Gastroesophageal sphincter (tissue), 4 donors: ENCODE measurements at regions not wholly inside any gene's neighbourhood (a gene's known extent, or its start where the extent isn't known, plus 50 kb on each side); places are given as distances from the start of the nearest gene placed in this dataset.

Experiments used
- ATAC-seq: fragments of 150-250 bp; one replicate; pipeline ENCODE4 v1.9.1; 2016; ENCODE audit warnings: mild to moderate bottlenecking, moderate library complexity
- H3K27ac ChIP-seq, 4 donors: fragments of 200-600 bp; sonication (generic) in 3 of 4; 1 replicate in 3 of 4; 2 replicates in 1 of 4; pipeline ENCODE4 v1.5.1; 2016 to 2019
- H3K27me3 ChIP-seq: fragments of 200-600 bp; sonication (generic); one replicate; pipeline ENCODE4 v1.5.1; 2019
- H3K36me3 ChIP-seq, 2 donors: fragments of 200-600 bp; sonication (generic); one replicate each; pipeline ENCODE4 v1.5.1; 2019; ENCODE audit warnings: control low read depth in 1 of 2
- H3K4me1 ChIP-seq, 3 donors: fragments of 200-600 bp; sonication (generic); 1 replicate in 2 of 3; 2 replicates in 1 of 3; pipeline ENCODE4 v1.5.1; 2016 to 2019; ENCODE audit warnings: control low read depth in 2 of 3
- H3K4me3 ChIP-seq, 2 donors: fragments of 200-600 bp; sonication (generic); one replicate each; pipeline ENCODE4 v1.5.1; 2019; ENCODE audit warnings: mild to moderate bottlenecking in 1 of 2, moderate library complexity in 1 of 2
- H3K9me3 ChIP-seq, 3 donors: fragments of 200-600 bp; sonication (generic); one replicate each; pipeline ENCODE4 v1.5.1; 2017 to 2019; ENCODE audit warnings: control low read depth in 2 of 3
- EP300 ChIP-seq: sonication (generic); formaldehyde crosslinking; IDR thresholded peaks from one replicate; pipeline ENCODE4 v1.6.1; 2017; ENCODE audit warnings: antibody characterized with exemption, mild to moderate bottlenecking
- POLR2A ChIP-seq, 2 donors: fragments of 450-650 bp; IDR thresholded peaks; one replicate each; pipeline ENCODE4 v1.6.1; 2017; ENCODE audit warnings: antibody characterized with exemption in 2 of 2, mild to moderate bottlenecking in 2 of 2, moderate library complexity in 1 of 2
- POLR2AphosphoS5 ChIP-seq: sonication (generic); formaldehyde crosslinking; IDR thresholded peaks from one replicate; pipeline ENCODE4 v1.6.1; 2017; ENCODE audit warnings: antibody characterized with exemption
- WGBS, 2 donors: methylation state at CpG; one replicate each; pipeline ENCODE4 v1.1.5; 2018; ENCODE audit warnings: low coverage in 1 of 2; 5-methylcytosine and 5-hydroxymethylcytosine counted together
- TF ChIP-seq, protein P1 (sequence below), 4 experiments: fragments of 200-600 bp in 2 of 4; fragments of 450-650 bp in 2 of 4; sonication (generic) in 1 of 4; IDR thresholded peaks; one replicate each; pipeline ENCODE4 v1.5.1; 2017 to 2019; ENCODE audit warnings: antibody characterized with exemption in 4 of 4, mild to moderate bottlenecking in 2 of 4, moderate library complexity in 2 of 4

DNA sequence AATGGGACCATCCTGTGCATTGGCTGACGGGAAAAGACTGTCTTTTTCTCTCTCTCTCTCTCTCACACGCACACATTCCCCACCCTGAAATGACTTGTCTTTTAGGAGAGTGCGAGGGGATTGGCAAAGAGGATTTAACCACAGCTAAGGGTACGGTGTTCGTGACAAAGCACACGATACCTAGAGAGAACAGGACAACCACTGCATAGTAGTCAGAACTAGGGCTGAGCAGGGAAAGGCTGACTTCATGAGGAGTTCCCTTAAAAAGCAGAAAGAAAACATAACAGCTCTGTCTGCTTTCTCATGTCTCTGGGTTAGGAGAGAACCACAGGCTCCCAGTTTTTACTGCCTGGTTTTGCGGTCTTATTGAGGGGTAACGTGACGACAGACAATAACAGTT is 742.8 kb upstream of the SOX9 start:
- no peaks in the 10 kb centered on the region for H3K36me3 ChIP-seq
- H3K27me3 ChIP-seq, result no peaks in the 10 kb centered on the region
- H3K9me3 ChIP-seq, result peaks cover 0 to 6% (median 0%) of the 10 kb centered on the region in 3 donors
- H3K4me1 ChIP-seq, result no peaks in the 10 kb centered on the region
- no peak for ATAC-seq
- H3K27ac ChIP-seq, result no peak overlapping the region
- TF ChIP-seq, protein P1, sequence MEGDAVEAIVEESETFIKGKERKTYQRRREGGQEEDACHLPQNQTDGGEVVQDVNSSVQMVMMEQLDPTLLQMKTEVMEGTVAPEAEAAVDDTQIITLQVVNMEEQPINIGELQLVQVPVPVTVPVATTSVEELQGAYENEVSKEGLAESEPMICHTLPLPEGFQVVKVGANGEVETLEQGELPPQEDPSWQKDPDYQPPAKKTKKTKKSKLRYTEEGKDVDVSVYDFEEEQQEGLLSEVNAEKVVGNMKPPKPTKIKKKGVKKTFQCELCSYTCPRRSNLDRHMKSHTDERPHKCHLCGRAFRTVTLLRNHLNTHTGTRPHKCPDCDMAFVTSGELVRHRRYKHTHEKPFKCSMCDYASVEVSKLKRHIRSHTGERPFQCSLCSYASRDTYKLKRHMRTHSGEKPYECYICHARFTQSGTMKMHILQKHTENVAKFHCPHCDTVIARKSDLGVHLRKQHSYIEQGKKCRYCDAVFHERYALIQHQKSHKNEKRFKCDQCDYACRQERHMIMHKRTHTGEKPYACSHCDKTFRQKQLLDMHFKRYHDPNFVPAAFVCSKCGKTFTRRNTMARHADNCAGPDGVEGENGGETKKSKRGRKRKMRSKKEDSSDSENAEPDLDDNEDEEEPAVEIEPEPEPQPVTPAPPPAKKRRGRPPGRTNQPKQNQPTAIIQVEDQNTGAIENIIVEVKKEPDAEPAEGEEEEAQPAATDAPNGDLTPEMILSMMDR (IDR thresholded peaks at IDR 0.05), result no peak
- TF ChIP-seq POLR2A (IDR thresholded peaks at IDR 0.05) (no peak), EP300 (no peak), POLR2AphosphoS5 (no peak)
- 81 to 96% methylated on average over 7 to 9 of the region's 9 CpGs for WGBS, 2 donors
- H3K4me3 ChIP-seq, result no peak overlapping the region

DNA sequence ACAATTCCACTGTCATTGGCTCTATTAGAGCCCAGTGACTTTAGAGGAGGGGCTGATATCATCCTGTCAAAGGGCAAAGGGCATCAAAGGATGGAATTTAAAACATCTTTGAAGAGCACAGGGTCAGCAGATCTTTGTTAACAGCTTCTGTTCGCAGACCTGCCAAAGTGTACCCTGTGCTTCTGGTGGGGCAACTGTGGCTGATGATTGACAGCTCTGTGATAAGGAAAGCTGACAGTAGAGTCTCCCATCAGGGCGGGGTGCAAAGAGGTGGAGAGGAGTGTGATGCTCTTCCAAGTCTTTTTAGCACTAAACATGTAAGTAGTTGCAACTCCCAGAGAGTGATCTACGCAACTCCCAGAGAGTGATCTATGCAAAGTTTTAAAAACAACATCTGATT is 742.1 kb upstream of the SOX9 start:
- 58% methylated on average over 3 of the region's 3 CpGs; no CpG with 5 or more reads in 1 of the 2 donors for WGBS, 2 donors
- TF ChIP-seq POLR2A (IDR thresholded peaks at IDR 0.05) (no peak), POLR2AphosphoS5 (no peak), EP300 (no peak)
- TF ChIP-seq, protein P1 (IDR thresholded peaks at IDR 0.05), result no peak
- no peak for ATAC-seq

DNA sequence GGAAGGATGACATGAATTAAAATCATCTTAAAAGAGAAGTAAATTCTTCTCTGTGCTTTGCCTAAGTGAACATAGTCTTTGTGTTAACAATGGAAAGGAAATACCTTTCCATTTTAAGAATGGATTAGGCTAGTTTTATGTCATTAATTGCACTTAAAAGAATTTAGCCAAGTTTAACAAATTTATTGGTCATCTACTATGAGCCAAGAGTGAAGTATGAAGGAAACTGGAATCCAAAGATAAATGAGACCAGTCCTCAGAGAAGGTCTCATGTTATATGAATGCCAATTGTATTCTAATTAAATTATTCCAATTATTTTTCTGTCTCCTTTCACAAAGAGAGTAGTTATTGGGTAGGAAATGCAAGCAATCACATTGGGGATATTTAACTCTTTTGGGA is 741.3 kb upstream of the SOX9 start:
- H3K27ac ChIP-seq, result no peak overlapping the region
- TF ChIP-seq, protein P1 (IDR thresholded peaks at IDR 0.05), result no peak
- TF ChIP-seq POLR2A (IDR thresholded peaks at IDR 0.05) (no peak), EP300 (no peak)
- no peak overlapping the region for H3K4me3 ChIP-seq
- H3K9me3 ChIP-seq, result peaks cover 0 to 6% (median 0%) of the 10 kb centered on the region in 3 donors
- H3K27me3 ChIP-seq, result no peaks in the 10 kb centered on the region
- no peaks in the 10 kb centered on the region for H3K4me1 ChIP-seq
- ATAC-seq, result no peak
- H3K36me3 ChIP-seq, result no peaks in the 10 kb centered on the region

More for the DNA sequence above, 742.1 kb upstream of the SOX9 start:
- H3K9me3 ChIP-seq, result peaks cover 0 to 6% (median 0%) of the 10 kb centered on the region in 3 donors
- no peak overlapping the region for H3K4me3 ChIP-seq
- H3K36me3 ChIP-seq, result no peaks in the 10 kb centered on the region
- H3K27me3 ChIP-seq, result no peaks in the 10 kb centered on the region
- no peak overlapping the region for H3K27ac ChIP-seq
- H3K4me1 ChIP-seq, result no peaks in the 10 kb centered on the region

GRCh38 chr17:71380535-71380934 is 740.3 kb upstream of the SOX9 start:
- Histone ChIP-seq H3K27me3 (no peaks in the 10 kb centered on the region), H3K4me1 (no peaks in the 10 kb centered on the region), H3K36me3 (no peaks in the 10 kb centered on the region), H3K9me3 (peaks cover 0 to 6% (median 0%) of the 10 kb centered on the region in 3 donors), H3K4me3 (no peak overlapping the region), H3K27ac (no peak overlapping the region)
- TF ChIP-seq EP300 (no peak), POLR2A (IDR thresholded peaks at IDR 0.05) (no peak), POLR2AphosphoS5 (no peak)
- TF ChIP-seq, protein P1 (IDR thresholded peaks at IDR 0.05), result no peak
- WGBS, 2 donors, result 34 to 51% methylated on average over 3 of the region's 3 CpGs
- no peak for ATAC-seq

DNA sequence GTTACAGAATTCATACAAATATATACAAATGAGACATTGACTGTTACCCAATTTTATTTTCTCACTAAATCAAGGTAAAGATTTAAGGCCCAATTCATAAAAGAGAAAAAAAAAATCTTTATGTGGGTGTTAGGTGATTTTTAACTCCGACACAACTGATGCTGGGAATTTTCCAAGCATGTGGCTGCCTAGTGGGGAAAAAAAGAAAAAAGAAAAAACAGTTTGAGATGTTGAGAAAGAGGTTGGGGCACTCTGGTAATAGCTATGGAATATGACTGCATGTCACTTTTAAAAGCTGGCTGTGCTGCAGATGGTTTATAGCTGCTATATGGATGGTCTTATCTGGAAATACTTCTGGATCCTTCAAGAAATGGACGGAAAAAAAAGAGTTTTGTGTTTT is 739.9 kb upstream of the SOX9 start:
- peaks cover 0 to 4% (median 0%) of the 10 kb centered on the region in 3 donors for H3K9me3 ChIP-seq
- TF ChIP-seq, protein P1 (IDR thresholded peaks at IDR 0.05), result no peak
- TF ChIP-seq POLR2AphosphoS5, result no peak
- no peak for TF ChIP-seq POLR2A (IDR thresholded peaks at IDR 0.05)
- no peak for TF ChIP-seq EP300
- no peak overlapping the region for H3K27ac ChIP-seq
- WGBS, 2 donors, result 80 to 85% methylated on average over 1 to 2 of the region's 2 CpGs
- H3K4me3 ChIP-seq, result no peak overlapping the region
- no peaks in the 10 kb centered on the region for H3K27me3 ChIP-seq
- no peaks in the 10 kb centered on the region for H3K4me1 ChIP-seq
- no peaks in the 10 kb centered on the region for H3K36me3 ChIP-seq
- ATAC-seq, result no peak
